Neural cell (in vitro differentiated cells): ENCODE measurements at regions not wholly inside any gene's neighbourhood (a gene's known extent, or its start where the extent isn't known, plus 50 kb on each side); places are given as distances from the start of the nearest gene placed in this dataset.

Source experiments
- CTCF ChIP-seq: fragments of 450-650 bp; IDR thresholded peaks from 2 replicates; pipeline ENCODE4 v1.5.1; 2014; ENCODE audit warnings: antibody characterized with exemption, mild to moderate bottlenecking, moderate library complexity; ENCODE audit not compliant: poor library complexity, severe bottlenecking
- EZH2 ChIP-seq: fragments of 200-600, 300-800 bp; shearing (Covaris generic), sonication (generic); IDR thresholded peaks from 2 replicates; pipeline ENCODE4 v1.6.1; 2014; ENCODE audit warnings: antibody characterized with exemption, low read length, borderline replicate concordance, mild to moderate bottlenecking; ENCODE audit not compliant: insufficient read depth, poor library complexity, severe bottlenecking
- MXI1 ChIP-seq: fragments of 450-650 bp; conservative IDR thresholded peaks from 2 replicates; pipeline ENCODE4 v1.6.1; 2014; ENCODE audit warnings: antibody characterized with exemption, mild to moderate bottlenecking; ENCODE audit not compliant: poor library complexity, severe bottlenecking
- TAF1 ChIP-seq: IDR thresholded peaks from 2 replicates; pipeline ENCODE4 v1.6.1; 2012; ENCODE audit warnings: low read depth

- TF ChIP-seq EZH2 (no peak), CTCF (no peak), MXI1 (no peak), TAF1 (no peak)
Observed at GRCh38 chr10:31149835-31150512, 118.3 kb upstream of the ZNF438 start.
